Calu3 (cell line): ENCODE measurements at regions not wholly inside any gene's neighbourhood (a gene's known extent, or its start where the extent isn't known, plus 50 kb on each side); places are given as distances from the start of the nearest gene placed in this dataset.

Experiments used
- BruUV-seq: library from RNA; stranded (reverse); fragments of 400-500 nt; replicated peaks from 2 replicates; lab custom pipeline; 2021; lab: Mats Ljungman, UMichigan
- CTCF ChIA-PET: fragments of 300-600 bp; sonication (Branson Sonifier 250); formaldehyde crosslinking; loops from one replicate; lab custom pipeline; 2022; ENCODE audit warnings: antibody characterized with exemption; lab: Charles Lee
- DNase-seq: peaks from one replicate; pipeline ENCODE4 v3.0.0; 2022
- H3K27ac Mint-ChIP-seq: one replicate; pipeline ENCODE4 v1.8.0; 2022; ENCODE audit warnings: mixed read lengths; ENCODE audit not compliant: unreplicated experiment
- H3K27me3 Mint-ChIP-seq: one replicate; pipeline ENCODE4 v1.8.0; 2022; ENCODE audit warnings: mixed read lengths; ENCODE audit not compliant: unreplicated experiment
- H3K36me3 Mint-ChIP-seq: one replicate; pipeline ENCODE4 v1.8.0; 2022; ENCODE audit warnings: mild to moderate bottlenecking, moderate library complexity, mixed read lengths; ENCODE audit not compliant: insufficient read depth, unreplicated experiment
- H3K4me1 Mint-ChIP-seq: one replicate; pipeline ENCODE4 v1.8.0; 2022; ENCODE audit warnings: mild to moderate bottlenecking, low read depth, mixed read lengths; ENCODE audit not compliant: unreplicated experiment
- H3K4me3 Mint-ChIP-seq: one replicate; pipeline ENCODE4 v1.8.0; 2022; ENCODE audit warnings: mild to moderate bottlenecking, low read depth, moderate library complexity, mixed read lengths; ENCODE audit not compliant: unreplicated experiment
- H3K9me3 Mint-ChIP-seq: one replicate; pipeline ENCODE4 v1.8.0; 2022; ENCODE audit warnings: low read depth, mixed read lengths; ENCODE audit not compliant: unreplicated experiment
- CTCF ChIP-seq: fragments of 200-600 bp; IDR thresholded peaks from one replicate; pipeline ENCODE4 v1.8.0; 2022; ENCODE audit warnings: antibody characterized with exemption; ENCODE audit not compliant: unreplicated experiment
- intact Hi-C: fragments of 100-400 bp; cut with micrococcal nuclease; formaldehyde crosslinking; loops from one replicate; pipeline ENCODE4 v1.10.0; 2022; ENCODE audit not compliant: unreplicated experiment

- Mint-ChIP-seq H3K9me3 (peaks cover 6% of the 10 kb centered on the region), H3K27me3 (no peaks in the 10 kb centered on the region), H3K4me1 (no peaks in the 10 kb centered on the region), H3K27ac (no peak overlapping the region), H3K36me3 (no peaks in the 10 kb centered on the region), H3K4me3 (no peak overlapping the region)
- no peak for TF ChIP-seq CTCF
- CTCF ChIA-PET = no interaction called here
- DNase-seq = no peak
- intact Hi-C loops = no loop called here
- no TSS peak for BruUV-seq
Measured at GRCh38 chr11:82007521-82007920, 726.1 kb downstream of the FAM181B start.

- no peaks in the 10 kb centered on the region for H3K36me3 Mint-ChIP-seq
- H3K4me1 Mint-ChIP-seq = no peaks in the 10 kb centered on the region
- TF ChIP-seq CTCF = no peak
- CTCF ChIA-PET = no interaction called here
- peaks cover 9% of the 10 kb centered on the region for H3K9me3 Mint-ChIP-seq
- no TSS peak for BruUV-seq
- H3K4me3 Mint-ChIP-seq = no peak overlapping the region
- intact Hi-C loops = no loop called here
- H3K27me3 Mint-ChIP-seq = no peaks in the 10 kb centered on the region
- DNase-seq = no peak
- H3K27ac Mint-ChIP-seq = no peak overlapping the region
Measured at GRCh38 chr11:82004537-82005213, 729.0 kb downstream of the FAM181B start.

GRCh38 chr11:82003671-82004515 lies 729.8 kb downstream of the FAM181B start:
- Mint-ChIP-seq H3K27me3 (no peaks in the 10 kb centered on the region), H3K9me3 (peaks cover 9% of the 10 kb centered on the region), H3K36me3 (no peaks in the 10 kb centered on the region), H3K4me3 (no peak overlapping the region), H3K27ac (no peak overlapping the region), H3K4me1 (no peaks in the 10 kb centered on the region)
- no peak for DNase-seq
- no TSS peak for BruUV-seq
- intact Hi-C loops = no loop called here
- no peak for TF ChIP-seq CTCF
- CTCF ChIA-PET = no interaction called here

- no peak overlapping the region for H3K27ac Mint-ChIP-seq
Measured at GRCh38 chr11:82003024-82003423, 730.6 kb downstream of the FAM181B start.

More at GRCh38 chr11:82003024-82003423, 730.6 kb downstream of the FAM181B start:
- TF ChIP-seq CTCF = no peak
- intact Hi-C loops = no loop called here
- no peak for DNase-seq
- Mint-ChIP-seq H3K4me1 (no peaks in the 10 kb centered on the region), H3K9me3 (peaks cover 9% of the 10 kb centered on the region), H3K4me3 (no peak overlapping the region), H3K27me3 (no peaks in the 10 kb centered on the region), H3K36me3 (no peaks in the 10 kb centered on the region)
- no TSS peak for BruUV-seq
- CTCF ChIA-PET = no interaction called here
